ENCODE measurements at regions not wholly inside any gene's neighbourhood (a gene's known extent, or its start where the extent isn't known, plus 50 kb on each side); places are given as distances from the start of the nearest gene placed in this dataset.

DNA sequence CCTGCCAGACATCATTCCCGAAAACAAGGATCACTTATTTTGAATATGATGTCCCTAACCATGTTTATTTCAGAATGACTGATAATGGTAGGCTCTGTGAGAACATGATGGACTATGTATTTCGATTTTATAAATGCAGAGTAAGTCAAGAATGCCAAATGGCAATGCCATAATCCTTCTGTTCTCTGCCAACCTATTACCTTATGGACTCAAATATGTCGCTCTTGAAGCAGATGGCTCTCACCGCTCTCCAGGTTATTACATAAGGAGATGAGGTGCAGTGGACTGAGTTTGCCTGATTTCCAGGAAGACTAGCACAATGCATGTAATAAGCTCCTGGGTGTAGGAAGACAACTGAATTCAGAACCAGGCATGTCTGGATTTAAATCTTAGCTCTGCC, 227.2 kb downstream of the BTG1 start:
- TF ChIP-seq, protein P1, sequence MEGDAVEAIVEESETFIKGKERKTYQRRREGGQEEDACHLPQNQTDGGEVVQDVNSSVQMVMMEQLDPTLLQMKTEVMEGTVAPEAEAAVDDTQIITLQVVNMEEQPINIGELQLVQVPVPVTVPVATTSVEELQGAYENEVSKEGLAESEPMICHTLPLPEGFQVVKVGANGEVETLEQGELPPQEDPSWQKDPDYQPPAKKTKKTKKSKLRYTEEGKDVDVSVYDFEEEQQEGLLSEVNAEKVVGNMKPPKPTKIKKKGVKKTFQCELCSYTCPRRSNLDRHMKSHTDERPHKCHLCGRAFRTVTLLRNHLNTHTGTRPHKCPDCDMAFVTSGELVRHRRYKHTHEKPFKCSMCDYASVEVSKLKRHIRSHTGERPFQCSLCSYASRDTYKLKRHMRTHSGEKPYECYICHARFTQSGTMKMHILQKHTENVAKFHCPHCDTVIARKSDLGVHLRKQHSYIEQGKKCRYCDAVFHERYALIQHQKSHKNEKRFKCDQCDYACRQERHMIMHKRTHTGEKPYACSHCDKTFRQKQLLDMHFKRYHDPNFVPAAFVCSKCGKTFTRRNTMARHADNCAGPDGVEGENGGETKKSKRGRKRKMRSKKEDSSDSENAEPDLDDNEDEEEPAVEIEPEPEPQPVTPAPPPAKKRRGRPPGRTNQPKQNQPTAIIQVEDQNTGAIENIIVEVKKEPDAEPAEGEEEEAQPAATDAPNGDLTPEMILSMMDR (IDR thresholded peaks at IDR 0.05; ENCODE audit: borderline replicate concordance, control extremely low read depth, extremely low read depth, insufficient read depth, missing control alignments) = no peak
- no peak for DNase-seq (ENCODE audit: low spot score)
- in situ Hi-C loops (cut with MboI; ENCODE audit: low sequenced_read_pairs, unreplicated experiment) = no loop called here

- TF ChIP-seq, protein P1 (IDR thresholded peaks at IDR 0.05; ENCODE audit: borderline replicate concordance, control extremely low read depth, extremely low read depth, insufficient read depth, missing control alignments) = no peak
- DNase-seq (ENCODE audit: low spot score) = no peak
- in situ Hi-C loops (cut with MboI; ENCODE audit: low sequenced_read_pairs, unreplicated experiment) = no loop called here
Measured at GRCh38 chr12:91914701-91915100, 230.9 kb downstream of the BTG1 start.

- TF ChIP-seq, protein P1 (IDR thresholded peaks at IDR 0.05; ENCODE audit: borderline replicate concordance, control extremely low read depth, extremely low read depth, insufficient read depth, missing control alignments) = no peak
- in situ Hi-C loops (cut with MboI; ENCODE audit: low sequenced_read_pairs, unreplicated experiment) = no loop called here
- DNase-seq (ENCODE audit: low spot score) = no peak
Measured at GRCh38 chr12:91913651-91914050, 232.0 kb downstream of the BTG1 start.

GRCh38 chr12:91913124-91913523, 232.5 kb downstream of the BTG1 start:
- TF ChIP-seq, protein P1 (IDR thresholded peaks at IDR 0.05; ENCODE audit: borderline replicate concordance, control extremely low read depth, extremely low read depth, insufficient read depth, missing control alignments) = no peak
- in situ Hi-C loops (cut with MboI; ENCODE audit: low sequenced_read_pairs, unreplicated experiment) = no loop called here
- DNase-seq (ENCODE audit: low spot score) = no peak

DNA sequence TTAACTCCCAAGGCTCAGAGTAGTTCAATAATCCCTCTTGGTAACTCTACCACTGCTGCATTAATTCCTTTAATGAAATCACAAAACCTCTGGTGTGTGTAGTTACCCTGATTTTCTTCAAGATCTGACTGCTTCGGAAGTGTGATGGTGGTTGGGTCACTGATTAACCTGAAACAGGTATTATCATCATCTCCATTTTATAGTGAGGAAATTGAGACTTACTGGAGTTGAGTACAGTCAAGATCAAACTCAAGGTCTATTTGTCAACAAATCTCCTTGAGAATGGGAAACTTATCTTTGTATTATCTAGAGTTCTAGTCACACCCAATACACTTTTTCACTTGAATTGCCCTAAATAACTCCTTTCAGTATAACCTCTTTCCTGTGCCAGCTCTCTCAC, 233.5 kb downstream of the BTG1 start:
- DNase-seq (ENCODE audit: low spot score) = no peak
- TF ChIP-seq, protein P1 (IDR thresholded peaks at IDR 0.05; ENCODE audit: borderline replicate concordance, control extremely low read depth, extremely low read depth, insufficient read depth, missing control alignments) = no peak
- in situ Hi-C loops (cut with MboI; ENCODE audit: low sequenced_read_pairs, unreplicated experiment) = no loop called here

DNA sequence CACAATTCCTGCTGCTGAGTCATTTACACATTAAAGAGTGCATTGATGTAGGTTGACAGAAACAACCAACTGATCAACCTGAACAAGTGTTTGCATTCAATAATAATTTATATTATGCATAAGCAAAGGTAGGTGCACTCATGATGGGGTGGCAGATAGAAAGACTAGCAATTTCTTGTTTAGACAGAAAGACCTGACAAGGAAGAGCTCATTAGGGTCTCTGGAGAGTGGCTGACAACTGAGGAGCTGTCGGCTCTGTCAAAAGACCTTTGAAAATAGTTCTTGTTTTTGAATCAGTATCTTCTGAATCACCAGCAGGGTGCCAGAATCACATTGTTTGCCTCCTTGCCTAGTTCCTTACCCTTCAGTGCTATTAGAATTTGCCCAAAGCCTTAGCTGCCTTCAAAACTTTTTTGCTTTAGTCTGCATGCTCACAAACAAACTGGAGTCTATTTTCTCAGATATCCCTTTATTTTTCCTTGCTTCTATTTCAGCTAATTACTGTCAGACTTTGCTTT, 234.7 kb downstream of the BTG1 start:
- no peak for DNase-seq (ENCODE audit: low spot score)
- in situ Hi-C loops (cut with MboI; ENCODE audit: low sequenced_read_pairs, unreplicated experiment) = no loop called here
- TF ChIP-seq, protein P1 (IDR thresholded peaks at IDR 0.05; ENCODE audit: borderline replicate concordance, control extremely low read depth, extremely low read depth, insufficient read depth, missing control alignments) = no peak

Data from GM13976 (cell line).